Endothelial cell of umbilical vein (primary cell): ENCODE measurements at regions not wholly inside any gene's neighbourhood (a gene's known extent, or its start where the extent isn't known, plus 50 kb on each side); places are given as distances from the start of the nearest gene placed in this dataset.

Source experiments
- EZH2 ChIP-seq: IDR thresholded peaks from 2 replicates; pipeline ENCODE4 v1.6.1; 2012; ENCODE audit warnings: borderline replicate concordance, low read depth, mild to moderate bottlenecking, moderate library complexity, low read length, inconsistent platforms; ENCODE audit not compliant: severe bottlenecking
- FOS ChIP-seq: IDR thresholded peaks from 2 replicates; pipeline ENCODE4 v1.6.1; 2011; ENCODE audit warnings: mild to moderate bottlenecking, low read length, moderate library complexity, borderline replicate concordance; ENCODE audit not compliant: insufficient read depth
- GATA2 ChIP-seq: IDR thresholded peaks from 2 replicates; pipeline ENCODE4 v1.7.0; 2011; ENCODE audit warnings: low read depth, mild to moderate bottlenecking, moderate library complexity, mixed read lengths, low read length; ENCODE audit not compliant: insufficient read length, insufficient read depth
- JUN ChIP-seq: IDR thresholded peaks from 2 replicates; pipeline ENCODE4 v1.6.1; 2011; ENCODE audit warnings: borderline replicate concordance, low read depth; ENCODE audit not compliant: insufficient read length, insufficient read depth
- MYC ChIP-seq: IDR thresholded peaks from one replicate; pipeline ENCODE4 v1.6.1; 2011; ENCODE audit warnings: mild to moderate bottlenecking, low read depth, low read length
- POLR2A ChIP-seq: IDR thresholded peaks from 2 replicates; pipeline ENCODE4 v1.6.1; 2012; ENCODE audit warnings: low read depth, mild to moderate bottlenecking, control low read depth, low read length
- POLR2AphosphoS5 ChIP-seq: IDR thresholded peaks from 2 replicates; pipeline ENCODE4 v1.6.1; 2012; ENCODE audit warnings: low read depth, mild to moderate bottlenecking, control low read depth, low read length, moderate library complexity; ENCODE audit not compliant: insufficient read depth
- TF ChIP-seq, protein P1 (sequence below), 2 donors: IDR thresholded peaks; 1 replicate in 1 of 2; 2 replicates in 1 of 2; pipeline ENCODE4 v1.5.1; 2011; ENCODE audit warnings: low read length in 2 of 2, mild to moderate bottlenecking in 2 of 2, moderate library complexity in 2 of 2, control low read depth in 1 of 2, inconsistent platforms in 1 of 2, low read depth in 1 of 2; ENCODE audit not compliant: insufficient read depth in 1 of 2; ENCODE audit errors: extremely low read depth in 1 of 2
- TF ChIP-seq, protein P2 (sequence below): IDR thresholded peaks from 2 replicates; pipeline ENCODE4 v1.6.1; 2011; ENCODE audit not compliant: insufficient read depth, insufficient read length

DNA sequence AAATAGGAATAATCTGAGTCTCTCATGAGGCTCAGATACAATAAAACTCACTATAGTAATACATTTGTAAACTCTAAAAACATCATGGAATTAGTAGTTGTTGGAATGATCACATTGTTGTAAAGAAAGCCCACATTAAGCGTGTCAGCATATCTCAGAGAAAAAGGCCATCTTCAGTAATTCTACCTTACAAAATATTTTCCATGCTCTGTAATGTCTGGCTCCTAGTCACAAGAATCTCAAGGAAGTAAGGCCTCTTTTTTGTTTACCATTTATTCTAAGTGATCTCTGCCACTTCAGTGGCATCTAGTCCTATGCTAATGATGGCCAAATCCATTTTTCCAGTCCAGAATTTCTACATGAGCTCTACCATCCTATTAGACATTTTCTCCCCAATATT, 240.2 kb upstream of the ZNF717 start:
- TF ChIP-seq, protein P1, sequence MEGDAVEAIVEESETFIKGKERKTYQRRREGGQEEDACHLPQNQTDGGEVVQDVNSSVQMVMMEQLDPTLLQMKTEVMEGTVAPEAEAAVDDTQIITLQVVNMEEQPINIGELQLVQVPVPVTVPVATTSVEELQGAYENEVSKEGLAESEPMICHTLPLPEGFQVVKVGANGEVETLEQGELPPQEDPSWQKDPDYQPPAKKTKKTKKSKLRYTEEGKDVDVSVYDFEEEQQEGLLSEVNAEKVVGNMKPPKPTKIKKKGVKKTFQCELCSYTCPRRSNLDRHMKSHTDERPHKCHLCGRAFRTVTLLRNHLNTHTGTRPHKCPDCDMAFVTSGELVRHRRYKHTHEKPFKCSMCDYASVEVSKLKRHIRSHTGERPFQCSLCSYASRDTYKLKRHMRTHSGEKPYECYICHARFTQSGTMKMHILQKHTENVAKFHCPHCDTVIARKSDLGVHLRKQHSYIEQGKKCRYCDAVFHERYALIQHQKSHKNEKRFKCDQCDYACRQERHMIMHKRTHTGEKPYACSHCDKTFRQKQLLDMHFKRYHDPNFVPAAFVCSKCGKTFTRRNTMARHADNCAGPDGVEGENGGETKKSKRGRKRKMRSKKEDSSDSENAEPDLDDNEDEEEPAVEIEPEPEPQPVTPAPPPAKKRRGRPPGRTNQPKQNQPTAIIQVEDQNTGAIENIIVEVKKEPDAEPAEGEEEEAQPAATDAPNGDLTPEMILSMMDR (IDR thresholded peaks at IDR 0.05; ENCODE audit: extremely low read depth in 1 of 2, insufficient read depth in 1 of 2, low read depth in 1 of 2, low read length in 2 of 2), result no peak
- TF ChIP-seq POLR2AphosphoS5, result no peak
- no peak for TF ChIP-seq POLR2A
- no peak for TF ChIP-seq MYC
- TF ChIP-seq EZH2, result no peak
- no peak for TF ChIP-seq FOS
- no peak for TF ChIP-seq JUN
- TF ChIP-seq, protein P2, sequence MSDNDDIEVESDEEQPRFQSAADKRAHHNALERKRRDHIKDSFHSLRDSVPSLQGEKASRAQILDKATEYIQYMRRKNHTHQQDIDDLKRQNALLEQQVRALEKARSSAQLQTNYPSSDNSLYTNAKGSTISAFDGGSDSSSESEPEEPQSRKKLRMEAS, result no peak
- TF ChIP-seq GATA2, result no peak
